ENCODE measurements at regions not wholly inside any gene's neighbourhood (a gene's known extent, or its start where the extent isn't known, plus 50 kb on each side); places are given as distances from the start of the nearest gene placed in this dataset.

DNA sequence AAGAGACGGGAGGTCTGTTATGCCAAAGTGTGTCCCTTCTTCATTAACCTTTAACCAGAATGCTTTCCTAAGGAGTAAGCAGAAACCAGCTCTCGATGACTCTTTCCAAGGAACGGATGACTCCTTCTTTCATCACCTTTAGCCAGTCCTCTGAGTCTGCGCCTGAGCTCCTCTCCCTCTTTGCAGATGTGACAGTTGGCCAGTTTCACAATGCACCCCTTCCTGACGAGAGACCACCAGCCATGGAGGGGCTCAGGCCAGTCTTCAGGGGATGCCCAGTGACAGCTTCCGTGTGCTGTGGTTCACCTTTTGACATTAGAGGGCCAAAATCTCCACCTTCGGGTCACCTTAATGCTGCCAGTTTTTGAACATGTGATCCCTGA is 826.1 kb downstream of the TBC1D22A start:
- TF ChIP-seq CTCF (IDR thresholded peaks at IDR 0.05; ENCODE audit: low read length) (no peak), EZH2phosphoT487 (IDR thresholded peaks at IDR 0.05; ENCODE audit: low read length) (no peak)

Data from MM.1S (cell line).